Tibial nerve (tissue), 4 donors: ENCODE measurements at regions not wholly inside any gene's neighbourhood (a gene's known extent, or its start where the extent isn't known, plus 50 kb on each side); places are given as distances from the start of the nearest gene placed in this dataset.

ENCODE experiments used
- CTCF ChIP-seq, 5 experiments: fragments of 200-600 bp in 3 of 5; fragments of 450-650 bp in 2 of 5; sonication (generic) in 3 of 5; IDR thresholded peaks; one replicate each; pipeline ENCODE4 v1.5.1; 2016 to 2019; ENCODE audit warnings: antibody characterized with exemption in 5 of 5, mild to moderate bottlenecking in 3 of 5, moderate library complexity in 2 of 5
- EP300 ChIP-seq, 2 donors: sonication (generic); formaldehyde crosslinking; IDR thresholded peaks; one replicate each; pipeline ENCODE4 v1.6.1; 2017; ENCODE audit warnings: antibody characterized with exemption in 2 of 2, mild to moderate bottlenecking in 1 of 2
- POLR2A ChIP-seq, 2 donors: fragments of 450-650 bp; IDR thresholded peaks; one replicate each; pipeline ENCODE4 v1.6.1; 2017; ENCODE audit warnings: antibody characterized with exemption in 2 of 2, mild to moderate bottlenecking in 2 of 2, moderate library complexity in 2 of 2

GRCh38 chr19:20482721-20483120, 82.9 kb downstream of the ZNF737 start:
- no peak for TF ChIP-seq CTCF (IDR thresholded peaks at IDR 0.05)
- TF ChIP-seq POLR2A (IDR thresholded peaks at IDR 0.05): no peak
- no peak for TF ChIP-seq EP300 (IDR thresholded peaks at IDR 0.05)
